D721Med (cell line): ENCODE measurements at regions not wholly inside any gene's neighbourhood (a gene's known extent, or its start where the extent isn't known, plus 50 kb on each side); places are given as distances from the start of the nearest gene placed in this dataset.

ENCODE experiments used
- DNase-seq: peaks from one replicate; pipeline ENCODE4 v3.0.0; 2011; ENCODE audit warnings: low spot score; ENCODE audit not compliant: insufficient read length
- FAIRE-seq: peaks from 2 replicates; lab custom pipeline; 2011; peaks lifted over from hg19 to GRCh38; lab: Jason Lieb, UNC
- CTCF ChIP-seq: IDR thresholded peaks from 2 replicates; pipeline ENCODE4 v1.5.1; 2012; ENCODE audit warnings: mild to moderate bottlenecking, control low read depth; ENCODE audit not compliant: insufficient read depth; ENCODE audit errors: missing control alignments

GRCh38 chr6:49001856-49002541, 461.1 kb downstream of the MMUT start:
- FAIRE-seq, result no peak
- TF ChIP-seq CTCF, result no peak
- DNase-seq, result no peak

- DNase-seq (no peak), FAIRE-seq (no peak)
- TF ChIP-seq CTCF, result no peak
Observed at GRCh38 chr6:48998574-48998973, 464.5 kb downstream of the MMUT start.

GRCh38 chr6:48996461-48997119, 466.5 kb downstream of the MMUT start:
- no peak for TF ChIP-seq CTCF
- DNase-seq (no peak), FAIRE-seq (no peak)

GRCh38 chr6:48994811-48995210, 468.2 kb downstream of the MMUT start:
- no peak for DNase-seq
- no peak for FAIRE-seq
- TF ChIP-seq CTCF, result peak; percentile 17

GRCh38 chr6:48990739-48991138, 472.3 kb downstream of the MMUT start:
- FAIRE-seq (no peak), DNase-seq (no peak)
- no peak for TF ChIP-seq CTCF

- no peak for TF ChIP-seq CTCF
- no peak for FAIRE-seq
- DNase-seq, result no peak
Observed at GRCh38 chr6:48986845-48987244, 476.2 kb downstream of the MMUT start.

GRCh38 chr6:48986105-48986504, 476.9 kb downstream of the MMUT start:
- no peak for TF ChIP-seq CTCF
- FAIRE-seq (no peak), DNase-seq (no peak)
